Left forelimb (tissue), 1 donor: ENCODE measurements at regions not wholly inside any gene's neighbourhood (a gene's known extent, or its start where the extent isn't known, plus 50 kb on each side); places are given as distances from the start of the nearest gene placed in this dataset.

ENCODE experiments used
- DNase-seq: peaks from one replicate; pipeline ENCODE4 v3.0.0-alpha.2; 2018; ENCODE audit warnings: low spot score

- DNase-seq: no peak
Observed at GRCh38 chr20:60064554-60065196, 106.5 kb downstream of the CDH26 start.

GRCh38 chr20:60065741-60066437 is 107.7 kb downstream of the CDH26 start:
- no peak for DNase-seq

GRCh38 chr20:60066438-60066823 is 108.2 kb downstream of the CDH26 start:
- DNase-seq: no peak

GRCh38 chr20:60068509-60068908 is 110.3 kb downstream of the CDH26 start:
- no peak for DNase-seq

GRCh38 chr20:60069656-60070055 is 111.4 kb downstream of the CDH26 start:
- no peak for DNase-seq

- no peak for DNase-seq
Observed at GRCh38 chr20:60070791-60071190, 112.6 kb downstream of the CDH26 start.

GRCh38 chr20:60071965-60072364 is 113.7 kb downstream of the CDH26 start:
- no peak for DNase-seq

GRCh38 chr20:60073086-60073485 is 114.9 kb downstream of the CDH26 start:
- DNase-seq: no peak

- DNase-seq: no peak
Observed at GRCh38 chr20:60073504-60073903, 115.3 kb downstream of the CDH26 start.

- DNase-seq: no peak
Observed at GRCh38 chr20:60074276-60074675, 116.1 kb downstream of the CDH26 start.

GRCh38 chr20:60078351-60079250 is 120.4 kb downstream of the CDH26 start:
- DNase-seq: no peak

GRCh38 chr20:60080401-60080800 is 122.2 kb downstream of the CDH26 start:
- no peak for DNase-seq

GRCh38 chr20:60085551-60086132 is 127.4 kb downstream of the CDH26 start:
- DNase-seq: no peak

GRCh38 chr20:60086821-60087562 is 128.8 kb downstream of the CDH26 start:
- no peak for DNase-seq

GRCh38 chr20:60087563-60088105 is 129.4 kb downstream of the CDH26 start:
- DNase-seq: no peak

- no peak for DNase-seq
Observed at GRCh38 chr20:60088236-60088635, 130.0 kb downstream of the CDH26 start.

- no peak for DNase-seq
Observed at GRCh38 chr20:60090631-60091030, 132.4 kb downstream of the CDH26 start.

GRCh38 chr20:60091305-60091704 is 133.1 kb downstream of the CDH26 start:
- DNase-seq: no peak

GRCh38 chr20:60091861-60092260 is 133.6 kb downstream of the CDH26 start:
- no peak for DNase-seq

GRCh38 chr20:60092729-60093128 is 134.5 kb downstream of the CDH26 start:
- no peak for DNase-seq

- no peak for DNase-seq
Observed at GRCh38 chr20:60095456-60095855, 137.2 kb downstream of the CDH26 start.
